Keratinocyte (primary cell): ENCODE measurements at regions not wholly inside any gene's neighbourhood (a gene's known extent, or its start where the extent isn't known, plus 50 kb on each side); places are given as distances from the start of the nearest gene placed in this dataset.

Source experiments
- DNase-seq: peaks from one replicate; pipeline ENCODE4 v3.0.0-alpha.2; 2011; ENCODE audit warnings: low read depth, missing footprints, low spot score
- FAIRE-seq: peaks from 2 replicates; lab custom pipeline; 2011; peaks lifted over from hg19 to GRCh38; lab: Jason Lieb, UNC
- H2AFZ ChIP-seq: 2 replicates; pipeline ENCODE4 v1.6.0; 2012; ENCODE audit warnings: low read length, control low read depth, inconsistent platforms; ENCODE audit not compliant: control insufficient read depth
- H3K27ac ChIP-seq: 2 replicates; pipeline ENCODE4 v1.5.1; 2011; ENCODE audit warnings: low read length; ENCODE audit not compliant: control insufficient read depth, insufficient read depth
- H3K27me3 ChIP-seq: 3 replicates; pipeline ENCODE4 v1.6.0; 2011; ENCODE audit warnings: low read length; ENCODE audit not compliant: control insufficient read depth, insufficient read depth; ENCODE audit errors: extremely low read depth
- H3K36me3 ChIP-seq, 2 experiments: 2 replicates in 1 of 2; 3 replicates in 1 of 2; pipeline ENCODE4 v1.5.1; 2011; ENCODE audit warnings: low read length in 2 of 2, mild to moderate bottlenecking in 1 of 2; ENCODE audit not compliant: control insufficient read depth in 2 of 2, insufficient read depth in 2 of 2; ENCODE audit errors: extremely low read depth in 1 of 2
- H3K4me1 ChIP-seq: 3 replicates; pipeline ENCODE4 v1.5.1; 2011; ENCODE audit warnings: low read length; ENCODE audit not compliant: control insufficient read depth, insufficient read depth; ENCODE audit errors: extremely low read depth
- H3K4me2 ChIP-seq: 3 replicates; pipeline ENCODE4 v1.6.0; 2011; ENCODE audit warnings: low read depth, low read length; ENCODE audit not compliant: control insufficient read depth, insufficient read depth; ENCODE audit errors: extremely low read depth
- H3K4me3 ChIP-seq, 3 experiments: fragments of 200-600 bp in 1 of 3; sonication (generic) in 1 of 3; 2 replicates in 2 of 3; 3 replicates in 1 of 3; pipeline ENCODE4 v1.5.1; 2011 to 2016; ENCODE audit warnings: low read length in 3 of 3, mild to moderate bottlenecking in 3 of 3, control low read depth in 2 of 3, inconsistent platforms in 1 of 3, low read depth in 1 of 3, mixed read lengths in 1 of 3, mixed run types in 1 of 3, moderate library complexity in 1 of 3; ENCODE audit not compliant: control insufficient read depth in 2 of 3, insufficient read depth in 2 of 3; ENCODE audit errors: extremely low read depth in 1 of 3
- H3K79me2 ChIP-seq: 2 replicates; pipeline ENCODE4 v1.6.0; 2012; ENCODE audit warnings: low read length; ENCODE audit not compliant: control insufficient read depth, insufficient read depth
- H3K9ac ChIP-seq: 3 replicates; pipeline ENCODE4 v1.6.0; 2011; ENCODE audit warnings: low read length; ENCODE audit not compliant: control insufficient read depth, insufficient read depth; ENCODE audit errors: extremely low read depth
- H3K9me1 ChIP-seq: 3 replicates; pipeline ENCODE4 v1.6.0; 2011; ENCODE audit warnings: low read length; ENCODE audit not compliant: control insufficient read depth, insufficient read depth; ENCODE audit errors: extremely low read depth
- H3K9me3 ChIP-seq: 2 replicates; pipeline ENCODE4 v1.5.1; 2012; ENCODE audit warnings: low read depth, low read length; ENCODE audit not compliant: control insufficient read depth
- H4K20me1 ChIP-seq: 3 replicates; pipeline ENCODE4 v1.6.0; 2011; ENCODE audit warnings: low read length; ENCODE audit not compliant: control insufficient read depth, insufficient read depth; ENCODE audit errors: extremely low read depth
- EZH2 ChIP-seq: IDR thresholded peaks from one replicate; pipeline ENCODE4 v1.6.1; 2012; ENCODE audit warnings: inconsistent platforms, mild to moderate bottlenecking, low read length, moderate library complexity
- dilution Hi-C: fragments of 300-500 bp; cut with MboI; formaldehyde crosslinking; loops from one replicate; pipeline ENCODE4 v1.7.0; 2020; ENCODE audit warnings: low sequenced_read_pairs; ENCODE audit not compliant: extremely low pct_ligation_motif_present
- TF ChIP-seq, protein P1 (sequence below), 3 experiments: IDR thresholded peaks in 1 of 3; conservative IDR thresholded peaks in 1 of 3; optimal IDR thresholded peaks in 1 of 3; 2 replicates in 2 of 3; 3 replicates in 1 of 3; pipeline versions ENCODE3 to v1.5.1; 2011; ENCODE audit warnings: low read length in 3 of 3, mild to moderate bottlenecking in 3 of 3, moderate library complexity in 2 of 3, control low read depth in 1 of 3, inconsistent platforms in 1 of 3; ENCODE audit not compliant: insufficient read depth in 2 of 3; ENCODE audit errors: extremely low read depth in 1 of 3

GRCh38 chr1:98400446-98400845 lies 261.1 kb upstream of the SNX7 start:
- no peak for TF ChIP-seq EZH2
- TF ChIP-seq, protein P1, sequence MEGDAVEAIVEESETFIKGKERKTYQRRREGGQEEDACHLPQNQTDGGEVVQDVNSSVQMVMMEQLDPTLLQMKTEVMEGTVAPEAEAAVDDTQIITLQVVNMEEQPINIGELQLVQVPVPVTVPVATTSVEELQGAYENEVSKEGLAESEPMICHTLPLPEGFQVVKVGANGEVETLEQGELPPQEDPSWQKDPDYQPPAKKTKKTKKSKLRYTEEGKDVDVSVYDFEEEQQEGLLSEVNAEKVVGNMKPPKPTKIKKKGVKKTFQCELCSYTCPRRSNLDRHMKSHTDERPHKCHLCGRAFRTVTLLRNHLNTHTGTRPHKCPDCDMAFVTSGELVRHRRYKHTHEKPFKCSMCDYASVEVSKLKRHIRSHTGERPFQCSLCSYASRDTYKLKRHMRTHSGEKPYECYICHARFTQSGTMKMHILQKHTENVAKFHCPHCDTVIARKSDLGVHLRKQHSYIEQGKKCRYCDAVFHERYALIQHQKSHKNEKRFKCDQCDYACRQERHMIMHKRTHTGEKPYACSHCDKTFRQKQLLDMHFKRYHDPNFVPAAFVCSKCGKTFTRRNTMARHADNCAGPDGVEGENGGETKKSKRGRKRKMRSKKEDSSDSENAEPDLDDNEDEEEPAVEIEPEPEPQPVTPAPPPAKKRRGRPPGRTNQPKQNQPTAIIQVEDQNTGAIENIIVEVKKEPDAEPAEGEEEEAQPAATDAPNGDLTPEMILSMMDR (optimal IDR thresholded peaks at IDR 0.05 in 1 of 3, IDR thresholded peaks at IDR 0.05 in 1 of 3, conservative IDR thresholded peaks at IDR 0.05 in 1 of 3; ENCODE audit: extremely low read depth in 1 of 3, insufficient read depth in 2 of 3, low read length in 3 of 3) = no peak
- Histone ChIP-seq H3K27ac (no peak overlapping the region), H3K4me3 (no peak overlapping the region), H2AFZ (no peak overlapping the region), H3K9ac (no peak overlapping the region), H3K9me1 (no peaks in the 10 kb centered on the region), H3K27me3 (no peaks in the 10 kb centered on the region), H3K4me1 (no peaks in the 10 kb centered on the region), H3K79me2 (no peaks in the 10 kb centered on the region), H3K9me3 (no peaks in the 10 kb centered on the region), H4K20me1 (no peaks in the 10 kb centered on the region), H3K36me3 (no peaks in the 10 kb centered on the region), H3K4me2 (no peak overlapping the region)
- FAIRE-seq = no peak
- dilution Hi-C loops = no loop called here
- DNase-seq = no peak

- Histone ChIP-seq H4K20me1 (no peaks in the 10 kb centered on the region), H3K36me3 (no peaks in the 10 kb centered on the region), H3K9ac (no peak overlapping the region), H3K9me1 (no peaks in the 10 kb centered on the region), H3K4me3 (no peak overlapping the region), H3K79me2 (no peaks in the 10 kb centered on the region), H3K4me2 (no peak overlapping the region), H3K9me3 (no peaks in the 10 kb centered on the region), H2AFZ (no peak overlapping the region), H3K4me1 (no peaks in the 10 kb centered on the region), H3K27me3 (no peaks in the 10 kb centered on the region), H3K27ac (no peak overlapping the region)
- dilution Hi-C loops = no loop called here
- TF ChIP-seq EZH2 = no peak
- TF ChIP-seq, protein P1 (optimal IDR thresholded peaks at IDR 0.05 in 1 of 3, IDR thresholded peaks at IDR 0.05 in 1 of 3, conservative IDR thresholded peaks at IDR 0.05 in 1 of 3; ENCODE audit: extremely low read depth in 1 of 3, insufficient read depth in 2 of 3, low read length in 3 of 3) = no peak
- DNase-seq (no peak), FAIRE-seq (no peak)
These were observed 262.3 kb upstream of the SNX7 start for GRCh38 chr1:98399218-98399617.
